GM21526 (cell line): ENCODE measurements at regions not wholly inside any gene's neighbourhood (a gene's known extent, or its start where the extent isn't known, plus 50 kb on each side); places are given as distances from the start of the nearest gene placed in this dataset.

Experiments used
- ATAC-seq: cut with Tn5 transposase; IDR thresholded peaks from one replicate; pipeline ENCODE4 v1.9.1; 2021; ENCODE audit warnings: moderate library complexity; ENCODE audit not compliant: unreplicated experiment, low FRiP score

- ATAC-seq = peak; percentile 80
These were observed 75.8 kb upstream of the ZBED5 start for GRCh38 chr11:10933455-10934292.

- ATAC-seq = no peak
These were observed 75.1 kb upstream of the ZBED5 start for GRCh38 chr11:10932976-10933375.

- ATAC-seq = no peak
These were observed 74.2 kb upstream of the ZBED5 start for GRCh38 chr11:10931761-10932670.

GRCh38 chr11:10930972-10931760 lies 73.3 kb upstream of the ZBED5 start:
- no peak for ATAC-seq

GRCh38 chr11:10930224-10930971 lies 72.5 kb upstream of the ZBED5 start:
- no peak for ATAC-seq

- ATAC-seq = no peak
These were observed 69.7 kb upstream of the ZBED5 start for GRCh38 chr11:10927538-10927937.

- ATAC-seq = no peak
These were observed 69.0 kb upstream of the ZBED5 start for GRCh38 chr11:10926801-10927211.

- no peak for ATAC-seq
These were observed 67.5 kb upstream of the ZBED5 start for GRCh38 chr11:10925149-10925926.

- no peak for ATAC-seq
These were observed 66.0 kb upstream of the ZBED5 start for GRCh38 chr11:10923882-10924281.

- ATAC-seq = no peak
These were observed 65.0 kb upstream of the ZBED5 start for GRCh38 chr11:10922892-10923291.

- ATAC-seq = no peak
These were observed 63.0 kb upstream of the ZBED5 start for GRCh38 chr11:10920875-10921274.

GRCh38 chr11:10920205-10920604 lies 62.4 kb upstream of the ZBED5 start:
- ATAC-seq = no peak

- ATAC-seq = no peak
These were observed 60.8 kb upstream of the ZBED5 start for GRCh38 chr11:10918698-10919097.

- ATAC-seq = no peak
These were observed 60.4 kb upstream of the ZBED5 start for GRCh38 chr11:10918275-10918674.

- ATAC-seq = no peak
These were observed 59.9 kb upstream of the ZBED5 start for GRCh38 chr11:10917802-10918201.

GRCh38 chr11:10916665-10917064 lies 58.8 kb upstream of the ZBED5 start:
- ATAC-seq = no peak

- ATAC-seq = no peak
These were observed 56.2 kb upstream of the ZBED5 start for GRCh38 chr11:10914050-10914449.

GRCh38 chr11:10913075-10913474 lies 55.2 kb upstream of the ZBED5 start:
- no peak for ATAC-seq

GRCh38 chr11:10911907-10912306 lies 54.1 kb upstream of the ZBED5 start:
- no peak for ATAC-seq
